Umbilical cord (tissue), 1 donor: ENCODE measurements at regions not wholly inside any gene's neighbourhood (a gene's known extent, or its start where the extent isn't known, plus 50 kb on each side); places are given as distances from the start of the nearest gene placed in this dataset.

ENCODE experiments used
- DNase-seq: peaks from one replicate; pipeline ENCODE4 v3.0.0-alpha.2; 2015; ENCODE audit warnings: low spot score

GRCh38 chr20:60316476-60317158 is 358.4 kb downstream of the CDH26 start:
- DNase-seq = no peak

- DNase-seq = no peak
Measured at GRCh38 chr20:60317401-60317800, 359.2 kb downstream of the CDH26 start.

- DNase-seq = no peak
Measured at GRCh38 chr20:60321601-60322000, 363.4 kb downstream of the CDH26 start.

GRCh38 chr20:60326821-60327220 is 368.6 kb downstream of the CDH26 start:
- no peak for DNase-seq

- no peak for DNase-seq
Measured at GRCh38 chr20:60327971-60328660, 369.9 kb downstream of the CDH26 start.

- peak; percentile 8 for DNase-seq
Measured at GRCh38 chr20:60330461-60330860, 372.2 kb downstream of the CDH26 start.

- no peak for DNase-seq
Measured at GRCh38 chr20:60331688-60332300, 373.6 kb downstream of the CDH26 start.

GRCh38 chr20:60332523-60332922 is 374.3 kb downstream of the CDH26 start:
- peak; percentile 22 for DNase-seq

- DNase-seq = no peak
Measured at GRCh38 chr20:60334911-60335310, 376.7 kb downstream of the CDH26 start.

- no peak for DNase-seq
Measured at GRCh38 chr20:60338556-60338955, 380.3 kb downstream of the CDH26 start.

GRCh38 chr20:60339738-60340137 is 381.5 kb downstream of the CDH26 start:
- DNase-seq = no peak

- no peak for DNase-seq
Measured at GRCh38 chr20:60340232-60340631, 382.0 kb downstream of the CDH26 start.

- DNase-seq = no peak
Measured at GRCh38 chr20:60341062-60341461, 382.8 kb downstream of the CDH26 start.

GRCh38 chr20:60345106-60345505 is 386.9 kb downstream of the CDH26 start:
- no peak for DNase-seq

- no peak for DNase-seq
Measured at GRCh38 chr20:60349418-60349817, 391.2 kb downstream of the CDH26 start.

- no peak for DNase-seq
Measured at GRCh38 chr20:60352017-60352416, 393.8 kb downstream of the CDH26 start.

- DNase-seq = no peak
Measured at GRCh38 chr20:60352596-60352995, 394.4 kb downstream of the CDH26 start.

- no peak for DNase-seq
Measured at GRCh38 chr20:60354024-60354580, 395.9 kb downstream of the CDH26 start.

- no peak for DNase-seq
Measured at GRCh38 chr20:60358101-60358500, 399.9 kb downstream of the CDH26 start.

GRCh38 chr20:60359010-60359409 is 400.8 kb downstream of the CDH26 start:
- DNase-seq = no peak

GRCh38 chr20:60361761-60362395 is 403.7 kb downstream of the CDH26 start:
- DNase-seq = peak; percentile 20

GRCh38 chr20:60362531-60362930 is 404.3 kb downstream of the CDH26 start:
- DNase-seq = peak; percentile 52
